ENCODE measurements at regions not wholly inside any gene's neighbourhood (a gene's known extent, or its start where the extent isn't known, plus 50 kb on each side); places are given as distances from the start of the nearest gene placed in this dataset.

DNA sequence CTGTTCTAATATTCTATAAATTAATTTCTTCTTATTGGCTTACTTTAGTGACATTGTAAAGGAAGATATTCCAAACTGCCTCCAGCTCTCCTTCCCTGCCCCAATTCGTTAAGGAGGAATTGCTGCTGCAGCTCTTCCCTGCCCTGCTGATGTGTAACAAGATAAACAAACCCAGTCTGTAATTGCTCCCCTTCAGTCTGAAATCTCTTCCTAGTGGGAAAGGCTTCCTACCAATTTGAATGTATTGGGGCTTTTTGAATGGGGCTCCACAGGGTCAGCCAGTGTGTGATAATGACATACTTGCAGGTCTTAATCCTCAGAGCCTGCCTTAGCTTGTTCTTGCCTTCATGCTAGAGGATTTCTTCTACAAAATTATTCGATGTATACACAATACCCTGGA is 849.9 kb upstream of the GHITM start:
- Histone ChIP-seq H3K9me3 (replicated peaks; ENCODE audit: control insufficient read depth, insufficient read depth, low read length) (no peaks in the 10 kb centered on the region), H3K4me1 (ENCODE audit: control insufficient read depth, extremely low read depth, insufficient read depth, low read length) (no peaks in the 10 kb centered on the region), H3K36me3 (ENCODE audit: control insufficient read depth in 2 of 2, extremely low read depth in 1 of 2, insufficient read depth in 2 of 2, low read length in 2 of 2) (no peaks in the 10 kb centered on the region), H3K27ac (ENCODE audit: insufficient read depth, low read depth, low read length) (no peak overlapping the region), H3K79me2 (ENCODE audit: control insufficient read depth, insufficient read depth, low read length) (no peaks in the 10 kb centered on the region), H2AFZ (ENCODE audit: low read depth, low read length) (no peak overlapping the region), H3K4me3 (replicated peaks in 1 of 3; ENCODE audit: insufficient read depth in 1 of 3, low read depth in 1 of 3, low read length in 3 of 3) (no peak overlapping the region), H3K9me1 (replicated peaks; ENCODE audit: control insufficient read depth, extremely low read depth, insufficient read depth, low read length) (no peaks in the 10 kb centered on the region), H4K20me1 (replicated peaks; ENCODE audit: control insufficient read depth, extremely low read depth, insufficient read depth, low read length) (no peaks in the 10 kb centered on the region), H3K27me3 (ENCODE audit: control insufficient read depth in 2 of 2, insufficient read depth in 2 of 2, low read length in 2 of 2) (no peaks in the 10 kb centered on the region), H3K4me2 (ENCODE audit: insufficient read depth, low read length) (no peak overlapping the region), H3K9ac (replicated peaks; ENCODE audit: extremely low read depth, insufficient read depth, low read length) (no peak overlapping the region)
- no peak for TF ChIP-seq EZH2 (IDR thresholded peaks at IDR 0.05; ENCODE audit: borderline replicate concordance, low read depth, low read length, severe bottlenecking)
- no peak for TF ChIP-seq POLR2AphosphoS5 (IDR thresholded peaks at IDR 0.05; ENCODE audit: insufficient read depth, low read depth, low read length)
- no peak for TF ChIP-seq JUN (IDR thresholded peaks at IDR 0.05; ENCODE audit: borderline replicate concordance, insufficient read depth, insufficient read length, low read depth)
- TF ChIP-seq POLR2A (IDR thresholded peaks at IDR 0.05; ENCODE audit: low read depth, low read length), result no peak
- TF ChIP-seq FOS (IDR thresholded peaks at IDR 0.05; ENCODE audit: borderline replicate concordance, insufficient read depth, low read length), result no peak
- TF ChIP-seq MAX (IDR thresholded peaks at IDR 0.05; ENCODE audit: insufficient read depth, insufficient read length), result no peak
- dilution Hi-C loops (cut with MboI; ENCODE audit: extremely low pct_ligation_motif_present, low sequenced_read_pairs) (no loop called here), intact Hi-C loops (cut with micrococcal nuclease) (no loop called here)
- FAIRE-seq (no peak), DNase-seq (ENCODE audit: low read depth, low spot score) (no peak)
- ChIA-PET POLR2A (no interaction called here), CTCF (no interaction called here)
- no TSS peak for BruUV-seq (replicated peaks)

GRCh38 chr10:83289948-83290347 is 849.4 kb upstream of the GHITM start:
- intact Hi-C loops (cut with micrococcal nuclease), result no loop called here
- CTCF ChIA-PET, result no interaction called here

More at GRCh38 chr10:83289948-83290347, 849.4 kb upstream of the GHITM start:
- Histone ChIP-seq H3K9ac (replicated peaks; ENCODE audit: extremely low read depth, insufficient read depth, low read length) (no peak overlapping the region), H3K4me2 (ENCODE audit: insufficient read depth, low read length) (no peak overlapping the region), H3K4me3 (replicated peaks in 1 of 3; ENCODE audit: insufficient read depth in 1 of 3, low read depth in 1 of 3, low read length in 3 of 3) (no peak overlapping the region), H3K79me2 (ENCODE audit: control insufficient read depth, insufficient read depth, low read length) (no peaks in the 10 kb centered on the region), H2AFZ (ENCODE audit: low read depth, low read length) (no peak overlapping the region), H3K27me3 (ENCODE audit: control insufficient read depth in 2 of 2, insufficient read depth in 2 of 2, low read length in 2 of 2) (no peaks in the 10 kb centered on the region), H3K27ac (ENCODE audit: insufficient read depth, low read depth, low read length) (no peak overlapping the region), H3K9me1 (replicated peaks; ENCODE audit: control insufficient read depth, extremely low read depth, insufficient read depth, low read length) (no peaks in the 10 kb centered on the region), H4K20me1 (replicated peaks; ENCODE audit: control insufficient read depth, extremely low read depth, insufficient read depth, low read length) (no peaks in the 10 kb centered on the region), H3K9me3 (replicated peaks; ENCODE audit: control insufficient read depth, insufficient read depth, low read length) (no peaks in the 10 kb centered on the region), H3K36me3 (ENCODE audit: control insufficient read depth in 2 of 2, extremely low read depth in 1 of 2, insufficient read depth in 2 of 2, low read length in 2 of 2) (no peaks in the 10 kb centered on the region), H3K4me1 (ENCODE audit: control insufficient read depth, extremely low read depth, insufficient read depth, low read length) (no peaks in the 10 kb centered on the region)
- no peak for DNase-seq (ENCODE audit: low read depth, low spot score)
- TF ChIP-seq POLR2AphosphoS5 (IDR thresholded peaks at IDR 0.05; ENCODE audit: insufficient read depth, low read depth, low read length), result no peak
- no peak for TF ChIP-seq CTCF (IDR thresholded peaks at IDR 0.05; ENCODE audit: extremely low read depth in 1 of 2, insufficient read depth in 1 of 2, low read depth in 1 of 2, low read length in 2 of 2)
- no TSS peak for BruUV-seq (replicated peaks)
- POLR2A ChIA-PET, result no interaction called here
- FAIRE-seq, result no peak
- dilution Hi-C loops (cut with MboI; ENCODE audit: extremely low pct_ligation_motif_present, low sequenced_read_pairs), result no loop called here

Data from endothelial cell of umbilical vein (primary cell).